ENCODE measurements at regions not wholly inside any gene's neighbourhood (a gene's known extent, or its start where the extent isn't known, plus 50 kb on each side); places are given as distances from the start of the nearest gene placed in this dataset.
"Not testable (repeated sequence)": the region's sequence is repeated elsewhere in the genome, so short reads cannot be mapped to it uniquely, and the experiment has no call there.

DNA sequence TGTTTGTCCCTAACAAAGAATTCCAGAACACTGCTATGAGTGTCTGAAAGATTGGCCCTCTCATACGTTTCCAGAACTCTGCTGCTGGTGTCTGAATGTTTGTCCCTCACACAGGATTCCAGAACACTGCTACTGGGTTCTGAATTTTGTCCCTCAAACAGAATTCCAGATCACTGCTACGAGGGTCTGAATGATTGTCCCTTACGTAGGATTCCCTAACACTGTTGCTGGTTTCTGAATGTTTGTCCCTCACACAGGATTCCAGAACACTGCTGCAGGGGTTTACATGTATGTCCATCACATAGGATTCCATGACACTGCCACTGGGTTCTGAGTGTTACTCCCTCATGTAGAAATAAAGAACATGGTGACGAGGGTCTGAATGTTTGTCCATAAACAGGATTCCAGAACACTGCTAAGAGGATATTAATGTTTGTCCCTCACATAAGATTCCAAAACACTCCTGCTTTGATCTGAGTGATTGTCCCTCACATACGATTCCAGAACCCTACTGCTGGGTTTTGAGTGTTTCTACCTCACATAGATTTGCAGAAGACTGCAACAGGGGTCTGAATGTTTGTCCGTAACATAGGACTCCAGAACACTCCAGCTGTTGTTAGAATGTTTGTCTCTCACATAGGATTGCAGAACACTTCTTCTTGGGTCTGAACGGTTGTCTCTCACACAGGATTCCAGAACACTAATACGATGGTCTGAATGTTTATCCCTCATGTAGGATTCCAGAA, 214.4 kb downstream of the FOXD4L6 start:
- ATAC-seq = no peak
- intact Hi-C loops (cut with DNase I, micrococcal nuclease) = no loop called here
- DNase-seq = no peak

DNA sequence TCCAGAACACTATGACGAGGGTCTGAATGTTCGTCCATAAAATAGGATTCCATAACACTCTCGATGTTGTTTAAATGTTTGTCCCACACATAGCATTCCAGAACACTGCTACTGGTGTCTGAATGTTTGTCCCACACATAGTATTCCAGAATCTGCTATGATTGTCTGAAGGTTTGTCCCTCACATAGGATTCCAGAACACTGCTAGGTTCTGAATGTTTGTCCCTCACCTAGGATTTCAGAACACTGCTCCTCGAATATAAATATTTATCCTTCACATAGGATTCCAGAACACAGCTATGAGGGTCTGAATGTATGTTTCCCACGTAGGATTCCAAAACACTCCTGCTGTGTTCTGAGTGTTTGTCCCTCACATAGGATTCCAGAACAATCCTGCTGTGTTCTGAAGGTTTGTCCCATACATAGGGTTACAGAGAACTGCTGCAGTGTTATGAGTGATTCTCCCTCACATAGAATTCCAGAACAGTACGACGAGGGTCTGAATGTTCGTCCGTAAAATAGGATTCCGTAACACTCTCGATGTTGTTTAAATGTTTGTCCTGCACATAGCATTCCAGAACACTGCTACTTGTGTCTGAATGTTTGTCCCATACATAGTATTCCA, 215.3 kb downstream of the FOXD4L6 start:
- ATAC-seq = no peak
- intact Hi-C loops (cut with DNase I, micrococcal nuclease) = no loop called here

DNA sequence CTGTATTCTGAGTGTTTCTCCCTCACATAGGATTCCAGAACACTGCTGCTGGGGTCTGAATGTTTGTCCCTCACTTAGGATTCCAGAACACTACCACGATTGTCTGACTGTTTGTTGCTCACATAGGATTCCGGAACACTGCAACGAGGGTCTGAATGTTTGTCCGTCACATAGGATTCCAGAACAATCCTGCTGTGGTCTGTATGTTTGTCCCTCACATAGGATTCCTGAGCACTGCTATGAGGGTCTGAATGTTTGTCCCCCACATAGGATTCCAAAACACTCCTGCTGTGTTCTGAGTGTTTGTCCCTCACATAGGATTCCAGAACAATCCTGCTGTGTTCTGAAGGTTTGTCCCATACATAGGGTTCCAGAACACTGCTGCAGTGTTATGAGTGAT, 215.8 kb downstream of the FOXD4L6 start:
- DNase-seq; ATAC-seq; intact Hi-C loops (cut with DNase I, micrococcal nuclease): not testable (repeated sequence)

More for the DNA sequence above, 215.3 kb downstream of the FOXD4L6 start:
- no peak for DNase-seq

DNA sequence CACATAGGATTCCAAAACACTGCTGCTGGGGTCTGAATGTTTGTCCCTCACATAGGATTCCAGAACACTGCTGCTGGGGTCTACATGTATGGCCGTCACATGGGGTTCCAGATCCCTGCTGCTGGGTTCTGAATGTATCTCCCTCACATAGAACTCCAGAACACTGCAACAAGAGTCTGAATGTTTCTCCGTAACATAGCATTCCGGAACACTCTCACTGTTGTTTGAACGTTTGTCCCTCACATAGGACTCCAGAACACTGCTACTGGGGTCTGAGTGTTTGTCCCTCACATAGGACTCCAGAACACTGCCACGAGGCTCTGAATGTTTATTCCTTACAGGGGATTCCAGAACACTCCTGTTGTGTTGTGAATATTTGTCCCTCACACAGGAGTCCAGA, 216.8 kb downstream of the FOXD4L6 start:
- ATAC-seq (no peak), DNase-seq (no peak)
- intact Hi-C loops (cut with DNase I, micrococcal nuclease) = no loop called here

DNA sequence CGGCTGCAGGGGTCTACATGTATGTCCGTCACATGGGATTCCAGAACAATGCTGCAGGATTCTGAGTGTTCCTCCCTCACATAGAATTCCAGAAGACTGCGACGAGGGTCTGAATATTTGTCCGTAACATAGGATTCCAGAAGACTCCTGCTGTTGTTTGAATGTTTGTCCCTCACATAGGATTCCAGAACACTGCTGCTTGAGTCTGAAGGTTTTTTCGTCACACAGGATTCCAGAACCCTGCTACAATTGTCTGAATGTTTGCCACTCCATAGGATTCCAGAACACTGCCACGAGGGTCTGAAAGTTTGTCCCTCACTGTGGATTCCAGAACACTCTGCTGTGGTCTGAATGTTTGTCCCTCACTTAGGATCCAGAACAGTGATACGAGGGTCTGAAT, 217.5 kb downstream of the FOXD4L6 start:
- DNase-seq; intact Hi-C loops (cut with DNase I, micrococcal nuclease); ATAC-seq: not testable (repeated sequence)

DNA sequence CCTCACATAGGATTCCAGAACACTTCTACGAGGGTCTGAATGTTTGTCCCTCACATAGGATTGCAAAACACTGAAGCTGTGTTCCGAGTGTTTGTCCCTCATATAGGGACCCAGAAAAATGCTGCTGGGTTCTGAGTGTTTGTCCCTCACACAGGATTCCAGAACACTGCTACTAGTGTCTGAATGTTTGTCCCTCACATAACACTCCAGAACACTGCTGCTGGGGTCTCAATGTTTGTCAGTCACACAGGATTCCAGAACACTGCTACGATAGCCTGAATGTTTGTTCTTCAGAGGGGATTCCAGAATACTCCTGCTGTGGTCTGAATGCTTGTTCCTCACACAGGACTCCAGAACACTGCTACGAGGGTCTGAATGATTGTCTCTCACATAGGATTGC, 218.7 kb downstream of the FOXD4L6 start:
- no peak for DNase-seq
- intact Hi-C loops (cut with DNase I, micrococcal nuclease) = no loop called here
- no peak for ATAC-seq

DNA sequence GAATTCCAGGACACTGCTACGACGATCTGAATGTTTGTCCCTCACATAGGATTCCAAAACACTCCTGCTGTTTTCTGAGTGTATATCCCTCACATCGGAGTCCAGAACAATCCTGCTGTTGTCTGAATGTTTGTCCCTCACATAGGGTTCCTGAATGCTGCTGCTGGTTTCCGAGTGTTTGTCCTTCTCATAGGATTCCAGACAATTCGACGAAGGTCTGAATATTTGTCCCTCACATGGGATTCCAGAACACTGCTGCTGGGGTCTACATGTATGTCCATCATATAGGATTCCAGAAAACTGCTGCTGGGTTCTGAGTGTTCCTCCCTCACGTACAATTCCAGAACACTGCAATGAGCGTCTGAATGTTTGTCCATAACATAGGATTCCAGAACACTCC, 219.4 kb downstream of the FOXD4L6 start:
- ATAC-seq; DNase-seq; intact Hi-C loops (cut with DNase I, micrococcal nuclease): not testable (repeated sequence)

DNA sequence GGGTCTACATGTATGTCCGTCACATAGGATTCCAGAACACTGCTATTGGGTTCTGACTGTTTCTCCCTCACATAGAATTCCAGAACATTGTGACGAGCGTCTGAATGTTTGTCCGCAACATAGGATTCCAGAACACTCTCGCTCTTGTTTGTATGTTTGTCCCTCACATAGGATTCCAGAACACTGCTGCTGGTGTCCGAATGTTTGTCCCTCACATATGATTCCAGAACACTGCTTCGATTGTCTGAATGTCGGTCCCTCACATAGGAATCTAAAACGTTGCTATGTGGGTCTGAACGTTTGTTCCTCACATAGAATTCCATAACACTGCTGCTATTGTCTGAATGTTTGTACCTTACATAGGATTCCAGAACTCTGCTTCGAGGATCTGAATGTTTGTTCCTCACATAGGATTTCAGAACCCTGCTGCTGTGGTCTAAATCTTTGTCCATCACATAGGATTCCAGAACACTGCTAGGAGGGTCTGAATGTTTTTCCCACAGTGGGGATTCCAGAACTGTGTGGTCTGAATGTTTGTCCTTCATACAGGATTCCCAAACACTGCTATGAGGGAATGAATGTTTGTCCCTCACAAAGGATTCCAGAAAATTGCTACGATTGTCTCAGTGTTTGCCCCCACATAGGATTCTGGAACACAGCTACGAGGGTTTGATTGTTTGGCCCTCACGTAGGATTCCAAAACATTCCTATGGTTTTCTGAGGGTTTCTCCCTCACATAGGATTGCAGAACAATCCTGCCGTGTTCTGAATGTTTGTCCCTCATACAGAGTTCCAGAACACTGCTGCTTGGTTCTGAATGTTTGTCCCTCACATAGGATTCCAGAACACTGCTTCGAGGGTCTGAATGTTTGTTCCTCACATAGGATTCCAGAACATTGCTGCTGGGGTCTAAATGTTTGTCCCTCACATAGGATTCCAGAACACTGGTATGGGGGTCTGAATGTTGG, 220.5 kb downstream of the FOXD4L6 start:
- no peak for ATAC-seq
- intact Hi-C loops (cut with DNase I, micrococcal nuclease) = no loop called here

DNA sequence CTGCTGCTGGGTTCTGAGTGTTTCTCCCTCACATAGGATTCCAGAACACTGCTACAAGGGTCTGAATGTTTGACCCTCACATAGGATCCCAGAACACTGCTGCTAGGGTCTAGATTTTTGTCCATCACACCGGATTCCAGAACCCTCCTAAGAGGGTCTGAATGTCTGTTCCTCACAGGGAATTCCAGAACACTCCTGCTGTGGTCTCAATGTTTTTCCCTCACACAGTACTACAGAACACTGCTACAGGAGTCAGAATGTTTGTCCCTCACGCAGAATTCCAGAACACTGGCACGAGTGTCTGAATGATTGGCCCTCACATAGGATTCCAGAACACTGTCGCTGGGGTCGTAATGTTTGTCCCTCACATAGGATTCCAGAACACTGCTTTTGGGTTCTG, 221.6 kb downstream of the FOXD4L6 start:
- intact Hi-C loops (cut with DNase I, micrococcal nuclease); DNase-seq; ATAC-seq: not testable (repeated sequence)

More for the DNA sequence above, 220.5 kb downstream of the FOXD4L6 start:
- no peak for DNase-seq

DNA sequence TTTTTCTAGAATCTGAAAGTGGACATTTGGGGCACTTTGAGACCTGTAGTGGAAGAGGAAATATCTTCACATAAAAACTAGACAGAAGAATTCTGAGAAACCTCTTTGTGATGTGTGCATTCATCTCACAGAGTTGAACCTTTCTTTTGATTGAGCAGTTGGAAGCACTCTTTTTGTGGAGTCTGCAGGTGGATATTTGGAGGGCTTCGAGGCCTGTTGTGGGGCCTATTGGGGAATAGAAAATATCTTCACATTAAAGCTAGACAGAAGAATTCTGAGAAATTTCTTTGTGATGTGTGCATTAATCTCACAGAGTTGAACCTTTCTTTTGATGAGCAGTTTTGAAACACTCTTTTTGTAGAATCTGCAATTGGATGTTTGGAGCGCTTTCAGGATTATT, 236.2 kb downstream of the FOXD4L6 start:
- DNase-seq; ATAC-seq; intact Hi-C loops (cut with DNase I, micrococcal nuclease): not testable (repeated sequence)

DNA sequence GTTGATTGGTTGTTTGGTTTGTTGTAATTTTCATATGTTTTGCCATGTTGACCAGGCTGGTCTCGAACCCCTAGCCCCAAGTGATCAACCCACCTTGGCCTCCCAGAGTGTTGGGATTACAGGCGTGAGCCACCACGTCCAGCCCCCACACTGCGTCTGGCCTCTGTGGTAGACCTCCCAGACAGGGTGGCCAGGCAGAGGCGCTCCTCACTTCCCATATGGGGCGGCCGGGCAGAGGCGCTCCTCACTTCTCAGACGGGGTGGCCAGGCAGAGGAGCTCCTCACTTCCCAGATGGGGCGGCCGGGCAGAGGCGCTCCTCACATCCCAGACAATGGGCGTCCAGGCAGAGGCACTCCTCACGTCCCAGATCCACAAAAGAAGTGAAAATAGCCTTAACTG, 242.6 kb downstream of the FOXD4L6 start:
- DNase-seq; intact Hi-C loops (cut with DNase I, micrococcal nuclease); ATAC-seq: not testable (repeated sequence)

DNA sequence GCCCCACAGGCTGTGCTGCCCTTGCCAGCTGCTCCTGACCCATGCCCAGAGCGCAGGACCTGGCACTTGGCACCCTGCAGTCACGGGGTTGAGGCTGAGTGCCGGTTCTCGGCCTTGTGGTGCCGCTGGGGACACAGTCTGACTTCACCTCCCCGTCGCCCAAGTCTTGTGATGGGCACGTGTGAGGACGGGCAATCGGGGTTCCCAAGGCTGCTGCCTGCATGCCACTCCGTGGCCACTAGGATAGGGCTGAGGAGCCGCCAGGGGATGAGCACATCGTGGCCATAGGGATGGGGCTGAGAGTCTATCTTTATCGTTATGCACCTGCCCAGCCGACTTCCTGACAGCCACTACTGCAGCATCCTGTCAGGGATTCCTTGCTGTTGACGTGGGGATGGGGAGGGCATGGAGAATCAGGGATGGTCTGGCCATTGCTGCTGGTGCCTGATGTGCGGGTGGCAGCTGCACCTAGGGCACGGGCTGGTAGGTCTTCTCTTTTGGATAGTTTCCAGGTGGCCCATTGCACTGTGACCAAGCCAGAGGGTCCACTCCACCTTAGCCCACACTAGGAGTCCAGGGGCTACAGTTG, 243.5 kb downstream of the FOXD4L6 start:
- DNase-seq; ATAC-seq; intact Hi-C loops (cut with DNase I, micrococcal nuclease): not testable (repeated sequence)

DNA sequence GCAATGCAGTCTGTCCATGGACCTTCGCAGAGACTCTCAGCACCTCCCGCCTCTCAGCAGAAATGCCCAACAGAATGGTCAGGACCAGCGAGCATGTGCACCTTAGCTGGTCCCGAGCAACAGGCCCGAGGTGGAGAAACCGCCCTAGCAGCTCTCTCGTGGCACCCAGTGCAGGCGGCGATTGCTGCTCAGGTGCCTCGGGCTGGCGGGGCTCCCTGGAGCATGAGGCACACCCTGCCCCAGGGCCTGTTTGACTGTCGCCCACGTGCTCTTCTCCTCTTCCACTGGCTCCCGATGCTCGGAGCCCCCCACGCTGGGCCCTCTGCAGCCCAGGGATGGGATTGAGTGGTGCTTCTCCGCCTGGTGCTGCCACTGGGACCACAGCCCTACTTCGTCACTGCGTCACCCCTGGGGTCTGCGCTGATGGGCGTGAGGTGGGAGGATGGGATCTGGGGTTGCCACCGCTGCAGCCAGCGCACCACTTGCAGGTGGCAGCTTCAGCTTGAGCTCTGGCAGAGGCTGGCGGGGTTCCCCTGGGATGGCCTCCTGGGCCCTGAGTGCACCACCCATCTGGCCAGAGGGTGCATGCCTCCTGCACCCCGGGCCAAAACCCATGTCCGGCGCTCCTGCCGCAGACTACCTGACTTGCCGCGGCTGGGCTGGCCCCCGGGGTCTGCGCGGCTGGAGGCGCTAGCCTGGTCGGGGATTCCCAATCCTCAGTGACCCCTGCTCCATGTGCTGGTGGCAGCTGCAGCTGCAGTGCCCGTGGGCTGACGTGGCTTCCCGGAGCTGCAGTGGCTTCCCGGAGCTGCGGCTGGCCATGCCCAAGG, 244.2 kb downstream of the FOXD4L6 start:
- intact Hi-C loops (cut with DNase I, micrococcal nuclease) = no loop called here
- DNase-seq (no peak), ATAC-seq (no peak)

DNA sequence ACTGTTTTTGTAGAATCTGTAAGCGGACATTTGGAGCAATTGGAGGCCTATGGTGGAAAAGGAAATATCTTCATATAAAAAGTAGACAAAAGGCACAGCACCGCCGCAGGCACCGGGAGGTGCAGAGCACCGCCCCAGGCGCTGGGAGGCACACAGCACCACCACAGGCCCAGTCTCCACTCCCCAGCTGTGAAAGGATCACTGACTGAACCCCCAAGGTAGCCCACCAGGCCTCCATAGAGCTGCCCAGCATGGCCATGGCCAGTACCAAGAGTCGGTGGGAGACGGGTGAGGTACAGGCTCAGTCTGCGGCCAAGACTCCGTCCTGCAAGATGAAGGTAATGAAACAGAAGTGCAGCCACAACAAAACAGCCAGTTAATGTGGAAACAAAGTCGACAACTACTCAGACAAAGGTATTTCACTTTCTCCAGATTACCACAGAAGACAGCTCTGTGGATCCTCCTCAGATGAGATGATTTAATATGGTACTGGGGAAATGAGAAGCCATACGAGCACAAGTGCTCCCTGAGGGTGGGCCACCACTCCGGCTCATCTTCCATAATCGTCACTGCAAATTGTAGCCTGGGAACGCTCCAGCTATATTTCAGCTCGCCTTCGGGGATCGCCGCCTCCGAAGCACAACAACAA, 244.9 kb downstream of the FOXD4L6 start:
- intact Hi-C loops (cut with DNase I, micrococcal nuclease); DNase-seq; ATAC-seq: not testable (repeated sequence)

DNA sequence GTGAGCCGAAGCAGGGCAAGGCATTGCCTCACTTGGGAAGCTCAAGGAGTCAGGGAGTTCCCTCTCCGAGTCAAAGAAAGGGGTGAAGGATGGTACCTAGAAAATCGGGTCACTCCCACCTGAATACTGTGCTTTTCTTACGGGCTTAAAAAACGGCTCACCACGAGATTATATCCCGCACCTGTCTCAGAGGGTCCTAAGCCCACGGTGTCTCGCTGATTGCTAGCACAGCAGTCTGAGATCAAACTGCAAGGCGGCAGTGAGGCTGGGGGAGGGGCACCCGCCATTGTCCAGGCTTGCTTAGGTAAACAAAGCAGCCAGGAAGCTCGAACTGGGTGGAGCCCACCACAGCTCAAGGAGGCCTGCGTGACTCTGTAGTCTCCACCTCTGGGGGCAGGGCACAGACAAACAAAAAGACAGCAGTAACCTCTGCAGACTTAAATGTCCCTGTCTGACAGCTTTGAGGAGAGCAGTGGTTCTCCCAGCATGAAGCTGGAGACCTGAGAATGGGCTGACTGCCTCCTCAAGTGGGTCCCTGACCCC, 254.7 kb downstream of the FOXD4L6 start:
- intact Hi-C loops (cut with DNase I, micrococcal nuclease); ATAC-seq; DNase-seq: not testable (repeated sequence)

DNA sequence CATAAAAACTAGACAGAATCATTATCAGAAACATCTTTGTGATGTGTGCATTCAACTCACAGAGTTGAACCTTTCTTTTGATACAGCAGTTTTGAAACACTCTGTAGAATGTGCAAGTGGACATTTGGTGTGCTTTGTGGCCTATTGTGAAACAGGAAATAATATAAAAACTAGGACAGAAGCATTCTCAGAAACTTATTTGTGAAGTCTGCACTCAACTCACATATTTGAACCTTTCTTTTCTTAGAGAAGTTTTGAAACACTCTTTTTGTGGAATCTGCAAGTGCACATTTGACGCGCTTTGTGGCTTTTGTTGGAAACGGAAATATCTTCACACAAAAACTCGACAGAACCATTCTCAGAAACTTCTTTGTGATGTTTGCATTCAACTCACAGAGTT, 260.0 kb downstream of the FOXD4L6 start:
- DNase-seq; intact Hi-C loops (cut with DNase I, micrococcal nuclease); ATAC-seq: not testable (repeated sequence)
